ENCODE measurements at regions not wholly inside any gene's neighbourhood (a gene's known extent, or its start where the extent isn't known, plus 50 kb on each side); places are given as distances from the start of the nearest gene placed in this dataset.

- TF ChIP-seq CTCF (IDR thresholded peaks at IDR 0.05): no peak
- no peak for TF ChIP-seq ATF3 (CRISPR knock-in tag; conservative IDR thresholded peaks at IDR 0.05)
- no peak for TF ChIP-seq JUN (CRISPR knock-in tag; IDR thresholded peaks at IDR 0.05)
Measured at GRCh38 chr2:155218945-155219344, 520.5 kb downstream of the KCNJ3 start.
